Endothelial cell of umbilical vein (primary cell): ENCODE measurements at regions not wholly inside any gene's neighbourhood (a gene's known extent, or its start where the extent isn't known, plus 50 kb on each side); places are given as distances from the start of the nearest gene placed in this dataset.
"Not testable (repeated sequence)": the region's sequence is repeated elsewhere in the genome, so short reads cannot be mapped to it uniquely, and the experiment has no call there.

Experiments
- BruUV-seq: library from RNA; stranded (reverse); fragments of 400-500 nt; replicated peaks from 2 replicates; lab custom pipeline; 2021; lab: Mats Ljungman, UMichigan
- CTCF ChIA-PET: fragments of 300-600, 350-600 bp; sonication (Branson Sonifier 250); formaldehyde crosslinking; loops from one replicate; lab custom pipeline; 2021; ENCODE audit warnings: antibody characterized with exemption, inconsistent platforms; lab: Charles Lee
- POLR2A ChIA-PET: fragments of 300-600, 350-600 bp; sonication (Branson Sonifier 250); formaldehyde crosslinking; loops from one replicate; lab custom pipeline; 2021; ENCODE audit warnings: antibody characterized with exemption, inconsistent platforms; lab: Charles Lee
- DNase-seq: peaks from one replicate; pipeline ENCODE4 v3.0.0-alpha.2; 2011; ENCODE audit warnings: low read depth, low spot score
- FAIRE-seq: peaks from 2 replicates; lab custom pipeline; 2011; peaks lifted over from hg19 to GRCh38; lab: Jason Lieb, UNC
- H2AFZ ChIP-seq: 2 replicates; pipeline ENCODE4 v1.6.0; 2012; ENCODE audit warnings: low read depth, low read length, control low read depth, inconsistent platforms
- H3K27ac ChIP-seq: 2 replicates; pipeline ENCODE4 v1.5.1; 2011; ENCODE audit warnings: low read depth, mild to moderate bottlenecking, control low read depth, low read length, moderate library complexity; ENCODE audit not compliant: insufficient read depth
- H3K27me3 ChIP-seq, 2 experiments: 2 replicates each; pipeline versions ENCODE4 v1.6.0 to v1.6.1; 2011; ENCODE audit warnings: low read length in 2 of 2, mixed read lengths in 1 of 2; ENCODE audit not compliant: control insufficient read depth in 2 of 2, insufficient read depth in 2 of 2
- H3K36me3 ChIP-seq, 2 experiments: 2 replicates in 1 of 2; 3 replicates in 1 of 2; pipeline ENCODE4 v1.5.1; 2011; ENCODE audit warnings: low read length in 2 of 2, mild to moderate bottlenecking in 1 of 2, moderate library complexity in 1 of 2; ENCODE audit not compliant: control insufficient read depth in 2 of 2, insufficient read depth in 2 of 2; ENCODE audit errors: extremely low read depth in 1 of 2
- H3K4me1 ChIP-seq: 3 replicates; pipeline ENCODE4 v1.5.1; 2011; ENCODE audit warnings: mild to moderate bottlenecking, low read length; ENCODE audit not compliant: control insufficient read depth, insufficient read depth; ENCODE audit errors: extremely low read depth
- H3K4me2 ChIP-seq: 2 replicates; pipeline ENCODE4 v1.6.1; 2011; ENCODE audit warnings: low read length, control low read depth, mixed read lengths; ENCODE audit not compliant: insufficient read depth
- H3K4me3 ChIP-seq, 3 experiments: fragments of 200-600 bp in 1 of 3; sonication (generic), shearing (Covaris generic) in 1 of 3; replicated peaks in 1 of 3; 2 replicates each; pipeline ENCODE4 v1.5.1; 2011 to 2016; ENCODE audit warnings: control low read depth in 3 of 3, low read length in 3 of 3, mild to moderate bottlenecking in 2 of 3, inconsistent platforms in 1 of 3, low read depth in 1 of 3, moderate library complexity in 1 of 3; ENCODE audit not compliant: insufficient read depth in 1 of 3
- H3K79me2 ChIP-seq: 2 replicates; pipeline ENCODE4 v1.6.0; 2012; ENCODE audit warnings: low read length, inconsistent platforms; ENCODE audit not compliant: control insufficient read depth, insufficient read depth
- H3K9ac ChIP-seq: replicated peaks from 2 replicates; pipeline ENCODE3; 2011; ENCODE audit warnings: low read length, control low read depth; ENCODE audit not compliant: insufficient read depth; ENCODE audit errors: extremely low read depth
- H3K9me1 ChIP-seq: replicated peaks from 3 replicates; pipeline ENCODE4 v1.6.0; 2011; ENCODE audit warnings: mild to moderate bottlenecking, low read length; ENCODE audit not compliant: control insufficient read depth, insufficient read depth; ENCODE audit errors: extremely low read depth
- H3K9me3 ChIP-seq: replicated peaks from 2 replicates; pipeline ENCODE4 v1.5.1; 2012; ENCODE audit warnings: low read length, inconsistent platforms; ENCODE audit not compliant: control insufficient read depth, insufficient read depth
- H4K20me1 ChIP-seq: replicated peaks from 2 replicates; pipeline ENCODE3; 2011; ENCODE audit warnings: mild to moderate bottlenecking, low read length; ENCODE audit not compliant: control insufficient read depth, insufficient read depth; ENCODE audit errors: extremely low read depth
- POLR2AphosphoS5 ChIP-seq: IDR thresholded peaks from 2 replicates; pipeline ENCODE4 v1.6.1; 2012; ENCODE audit warnings: low read depth, mild to moderate bottlenecking, control low read depth, low read length, moderate library complexity; ENCODE audit not compliant: insufficient read depth
- dilution Hi-C: fragments of 300-500 bp; cut with MboI; formaldehyde crosslinking; loops from one replicate; pipeline ENCODE4 v1.15.0; 2019; ENCODE audit warnings: low sequenced_read_pairs; ENCODE audit not compliant: extremely low pct_ligation_motif_present
- intact Hi-C: fragments of 100-400 bp; cut with micrococcal nuclease; formaldehyde crosslinking; loops from one replicate; pipeline ENCODE4 v1.10.0; 2022
- TF ChIP-seq, protein P1 (sequence below): IDR thresholded peaks from 2 replicates; pipeline ENCODE4 v1.6.1; 2011; ENCODE audit not compliant: insufficient read depth, insufficient read length

DNA sequence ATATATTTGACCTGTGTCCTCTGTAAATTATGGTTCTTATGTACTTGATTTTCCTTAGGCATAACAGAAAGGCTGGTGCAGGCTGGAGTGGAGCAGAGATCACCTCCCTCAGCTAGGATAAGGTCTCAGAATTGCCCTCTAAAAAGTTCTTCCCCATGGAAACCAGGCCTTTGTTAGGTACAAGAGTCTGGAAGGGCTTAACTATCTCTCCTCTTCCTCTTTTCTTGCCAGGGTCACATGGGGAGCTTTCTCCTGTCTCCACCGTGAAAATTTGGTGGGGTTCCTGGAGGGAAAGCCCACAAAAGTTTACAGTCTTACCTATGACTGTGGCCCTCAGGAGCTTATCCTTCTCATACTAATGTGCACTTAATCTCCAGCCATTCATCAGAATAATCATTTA is 633.2 kb downstream of the MCTP2 start:
- no peak overlapping the region for H3K27ac ChIP-seq
- H3K36me3 ChIP-seq: no peaks in the 10 kb centered on the region
- ChIA-PET CTCF (interaction anchor here (1.9 kb wide), 1 partner anchor 10 kb away, joined by 4 read pairs; no protein-coding TSS in a partner anchor), POLR2A (no interaction called here)
- no peak overlapping the region for H2AFZ ChIP-seq
- no peaks in the 10 kb centered on the region for H3K27me3 ChIP-seq
- H3K4me3 ChIP-seq: no peak overlapping the region
- H4K20me1 ChIP-seq: no peaks in the 10 kb centered on the region
- H3K9me1 ChIP-seq: no peaks in the 10 kb centered on the region
- H3K4me2 ChIP-seq: no peak overlapping the region
- no peaks in the 10 kb centered on the region for H3K4me1 ChIP-seq
- no peak overlapping the region for H3K9ac ChIP-seq
- DNase-seq (no peak), FAIRE-seq (no peak)
- no peaks in the 10 kb centered on the region for H3K9me3 ChIP-seq
- TF ChIP-seq POLR2AphosphoS5: no peak
- TF ChIP-seq, protein P1, sequence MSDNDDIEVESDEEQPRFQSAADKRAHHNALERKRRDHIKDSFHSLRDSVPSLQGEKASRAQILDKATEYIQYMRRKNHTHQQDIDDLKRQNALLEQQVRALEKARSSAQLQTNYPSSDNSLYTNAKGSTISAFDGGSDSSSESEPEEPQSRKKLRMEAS: no peak
- intact Hi-C loops: no loop called here
- dilution Hi-C loops: no loop called here
- H3K79me2 ChIP-seq: no peaks in the 10 kb centered on the region
- BruUV-seq: no TSS peak

DNA sequence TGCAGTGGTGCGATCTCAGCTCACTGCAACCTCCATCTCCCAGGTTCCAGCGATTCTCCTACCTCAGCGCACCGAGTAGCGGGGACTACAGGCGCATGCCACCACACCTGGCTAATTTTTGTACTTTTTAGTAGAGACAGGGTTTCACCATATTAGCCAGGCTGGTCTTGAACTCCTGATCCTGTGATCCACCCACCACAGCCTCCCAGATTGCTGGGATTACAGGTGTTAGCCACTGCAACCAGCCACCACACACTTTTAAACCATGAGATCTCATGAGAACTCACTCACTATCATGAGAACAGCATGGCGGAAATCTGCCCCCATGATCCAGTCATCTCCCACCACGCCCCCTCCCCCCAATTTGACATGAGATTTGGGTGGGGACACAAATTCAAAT is 636.9 kb downstream of the MCTP2 start:
- POLR2A ChIA-PET, H3K9me1 ChIP-seq, H3K27me3 ChIP-seq, FAIRE-seq, DNase-seq, H3K9me3 ChIP-seq, H2AFZ ChIP-seq, H4K20me1 ChIP-seq, H3K4me1 ChIP-seq, H3K9ac ChIP-seq, H3K27ac ChIP-seq, H3K79me2 ChIP-seq, H3K4me3 ChIP-seq, H3K4me2 ChIP-seq, dilution Hi-C loops, intact Hi-C loops, H3K36me3 ChIP-seq, BruUV-seq: not testable (repeated sequence)
- CTCF ChIA-PET: interaction anchor here (0.7 kb wide), 1 partner anchor 24 kb away, joined by 3 read pairs; no protein-coding TSS in a partner anchor
